H1 (cell line): ENCODE measurements at regions not wholly inside any gene's neighbourhood (a gene's known extent, or its start where the extent isn't known, plus 50 kb on each side); places are given as distances from the start of the nearest gene placed in this dataset.

Experiments used
- CTCF ChIA-PET: fragments of 300-600 bp; sonication (Branson Sonifier 250); formaldehyde crosslinking; loops from one replicate; lab custom pipeline; 2021; ENCODE audit not compliant: partially characterized antibody; lab: Charles Lee
- POLR2A ChIA-PET: fragments of 300-600 bp; sonication (Branson Sonifier 250); formaldehyde crosslinking; loops from one replicate; lab custom pipeline; 2021; ENCODE audit warnings: inconsistent platforms; ENCODE audit not compliant: partially characterized antibody; lab: Charles Lee
- DNase-seq, 2 experiments: peaks; one replicate each; pipeline versions ENCODE4 v3.0.0 to v3.0.0-alpha.2; 2010 to 2022; ENCODE audit warnings: low spot score in 2 of 2, low read depth in 1 of 2, mixed read lengths in 1 of 2
- FAIRE-seq: peaks from 2 replicates; lab custom pipeline; 2011; peaks lifted over from hg19 to GRCh38; lab: Jason Lieb, UNC
- H2AFZ ChIP-seq: 2 replicates; pipeline ENCODE4 v1.8.1; 2012; ENCODE audit warnings: low read length, inconsistent platforms
- H2AK5ac ChIP-seq: 2 replicates; pipeline ENCODE4 v1.6.1; 2013; ENCODE audit warnings: low read depth, low read length
- H2BK120ac ChIP-seq: replicated peaks from 2 replicates; pipeline ENCODE3; 2013; ENCODE audit warnings: low read depth, low read length, inconsistent platforms
- H2BK12ac ChIP-seq: 2 replicates; pipeline ENCODE4 v1.6.1; 2013; ENCODE audit warnings: low read depth, low read length
- H2BK15ac ChIP-seq: 2 replicates; pipeline ENCODE4 v1.6.1; 2013; ENCODE audit warnings: low read length
- H2BK20ac ChIP-seq: 2 replicates; pipeline ENCODE4 v1.6.1; 2013; ENCODE audit warnings: low read length
- H2BK5ac ChIP-seq: 2 replicates; pipeline ENCODE4 v1.6.1; 2013; ENCODE audit warnings: low read depth, low read length
- H3K14ac ChIP-seq: 2 replicates; pipeline ENCODE4 v1.6.1; 2013; ENCODE audit warnings: inconsistent platforms; ENCODE audit not compliant: insufficient read length
- H3K18ac ChIP-seq: 2 replicates; pipeline ENCODE4 v1.6.1; 2013; ENCODE audit warnings: low read length; ENCODE audit errors: extremely low read depth
- H3K23ac ChIP-seq: 2 replicates; pipeline ENCODE4 v1.6.1; 2013; ENCODE audit warnings: inconsistent platforms; ENCODE audit not compliant: insufficient read length
- H3K23me2 ChIP-seq: 2 replicates; pipeline ENCODE4 v1.6.1; 2013; ENCODE audit warnings: low read depth, low read length
- H3K27ac ChIP-seq: 2 replicates; pipeline ENCODE4 v1.6.1; 2011; ENCODE audit warnings: low read depth, low read length, inconsistent platforms
- H3K27me3 ChIP-seq, 4 experiments: replicated peaks in 1 of 4; 1 replicate in 1 of 4; 2 replicates in 3 of 4; pipeline versions ENCODE4 v1.6.1 to v1.8.1; 2011 to 2013; ENCODE audit warnings: low read length in 3 of 4, mild to moderate bottlenecking in 3 of 4, inconsistent platforms in 2 of 4, mixed read lengths in 2 of 4, moderate library complexity in 1 of 4; ENCODE audit not compliant: control insufficient read depth in 3 of 4, insufficient read depth in 3 of 4; ENCODE audit errors: extremely low read depth in 1 of 4
- H3K36me3 ChIP-seq, 4 experiments: 2 replicates each; pipeline versions ENCODE4 v1.6.1 to v1.8.1; 2011 to 2013; ENCODE audit warnings: mild to moderate bottlenecking in 4 of 4, low read length in 3 of 4, moderate library complexity in 2 of 4, control low read depth in 1 of 4, inconsistent platforms in 1 of 4; ENCODE audit not compliant: insufficient read depth in 4 of 4, control insufficient read depth in 2 of 4
- H3K4ac ChIP-seq: replicated peaks from 2 replicates; pipeline ENCODE3; 2013; ENCODE audit warnings: low read length, low read depth, mixed read lengths, inconsistent platforms; ENCODE audit not compliant: insufficient read length
- H3K4me1 ChIP-seq, 4 experiments: replicated peaks in 1 of 4; 1 replicate in 1 of 4; 2 replicates in 3 of 4; pipeline versions ENCODE4 v1.6.1 to v1.8.1; 2011 to 2013; ENCODE audit warnings: low read length in 3 of 4, inconsistent platforms in 2 of 4, mixed read lengths in 1 of 4; ENCODE audit not compliant: insufficient read depth in 4 of 4, control insufficient read depth in 3 of 4
- H3K4me2 ChIP-seq, 2 experiments: 2 replicates each; pipeline versions ENCODE4 v1.6.1 to v1.8.1; 2011 to 2013; ENCODE audit warnings: low read depth in 2 of 2, low read length in 2 of 2, control low read depth in 1 of 2, inconsistent platforms in 1 of 2, mild to moderate bottlenecking in 1 of 2; ENCODE audit not compliant: insufficient read depth in 1 of 2
- H3K4me3 ChIP-seq, 4 experiments: fragments of 200-600, 300-600 bp in 1 of 4; sonication (generic), shearing (Covaris generic), sonication (Bioruptor Twin) in 1 of 4; 2 replicates each; pipeline versions ENCODE4 v1.5.1 to v1.8.1; 2011 to 2016; ENCODE audit warnings: low read length in 4 of 4, low read depth in 3 of 4, control low read depth in 2 of 4, inconsistent platforms in 2 of 4, mild to moderate bottlenecking in 2 of 4, mixed read lengths in 1 of 4, moderate library complexity in 1 of 4; ENCODE audit not compliant: insufficient read depth in 2 of 4; ENCODE audit errors: extremely low read depth in 1 of 4
- H3K56ac ChIP-seq: replicated peaks from 2 replicates; pipeline ENCODE3; 2013; ENCODE audit warnings: low read depth, mild to moderate bottlenecking, mixed read lengths, low read length, inconsistent platforms; ENCODE audit not compliant: insufficient read length
- H3K79me1 ChIP-seq: 2 replicates; pipeline ENCODE4 v1.6.1; 2013; ENCODE audit warnings: low read depth, low read length, control low read depth
- H3K79me2 ChIP-seq, 2 experiments: 2 replicates each; pipeline versions ENCODE4 v1.6.1 to v1.8.1; 2012 to 2013; ENCODE audit warnings: low read length in 2 of 2, mild to moderate bottlenecking in 2 of 2, inconsistent platforms in 1 of 2; ENCODE audit not compliant: insufficient read depth in 2 of 2, control insufficient read depth in 1 of 2
- H3K9ac ChIP-seq, 4 experiments: replicated peaks in 1 of 4; 1 replicate in 1 of 4; 2 replicates in 3 of 4; pipeline versions ENCODE4 v1.6.1 to v1.8.1; 2011 to 2013; ENCODE audit warnings: low read depth in 3 of 4, low read length in 3 of 4, control low read depth in 2 of 4, mild to moderate bottlenecking in 2 of 4, moderate library complexity in 2 of 4, inconsistent platforms in 1 of 4; ENCODE audit errors: extremely low read depth in 1 of 4
- H3K9me3 ChIP-seq, 2 experiments: 2 replicates each; pipeline versions ENCODE4 v1.6.1 to v1.8.1; 2012 to 2013; ENCODE audit warnings: mild to moderate bottlenecking in 2 of 2, moderate library complexity in 2 of 2, control low read depth in 1 of 2, inconsistent platforms in 1 of 2, low read depth in 1 of 2, low read length in 1 of 2, mixed read lengths in 1 of 2; ENCODE audit not compliant: insufficient read depth in 2 of 2
- H4K20me1 ChIP-seq, 2 experiments: replicated peaks in 1 of 2; 2 replicates each; pipeline versions ENCODE3 to v1.8.1; 2011 to 2013; ENCODE audit warnings: inconsistent platforms in 2 of 2, low read length in 2 of 2, mild to moderate bottlenecking in 1 of 2; ENCODE audit not compliant: insufficient read depth in 2 of 2, control insufficient read depth in 1 of 2
- H4K5ac ChIP-seq: 2 replicates; pipeline ENCODE4 v1.6.1; 2013; ENCODE audit warnings: low read length, low read depth, mixed read lengths, inconsistent platforms; ENCODE audit not compliant: insufficient read length
- H4K8ac ChIP-seq: 2 replicates; pipeline ENCODE4 v1.8.0; 2013; ENCODE audit warnings: mild to moderate bottlenecking, moderate library complexity, low read length, inconsistent platforms; ENCODE audit not compliant: insufficient read depth; ENCODE audit errors: extremely low read depth
- H4K91ac ChIP-seq: replicated peaks from 2 replicates; pipeline ENCODE3; 2013; ENCODE audit warnings: low read length, mixed read lengths, inconsistent platforms; ENCODE audit not compliant: insufficient read length
- GABPA ChIP-seq: IDR thresholded peaks from 2 replicates; pipeline ENCODE4 v1.6.1; 2011; ENCODE audit warnings: mild to moderate bottlenecking, low read length, moderate library complexity, borderline replicate concordance; ENCODE audit not compliant: insufficient read depth
- JUN ChIP-seq: IDR thresholded peaks from 2 replicates; pipeline ENCODE4 v1.6.1; 2011; ENCODE audit warnings: low read depth, mild to moderate bottlenecking, improper control_type of control experiment, low read length
- NRF1 ChIP-seq: IDR thresholded peaks from 2 replicates; pipeline ENCODE4 v1.6.1; 2011; ENCODE audit warnings: mild to moderate bottlenecking, low read depth, low read length, improper control_type of control experiment
- TBP ChIP-seq: IDR thresholded peaks from 2 replicates; pipeline ENCODE4 v1.6.1; 2011; ENCODE audit warnings: low read depth, low read length, improper control_type of control experiment
- WGBS, 2 experiments: shearing (Covaris generic) in 1 of 2; methylation state at CpG; one replicate each; pipeline versions ENCODE4 v1.1.6 to v1.1.7; 2013 to 2015; ENCODE audit warnings: low lambda C conversion rate in 2 of 2, mixed read lengths in 2 of 2, inconsistent platforms in 1 of 2, low coverage in 1 of 2, missing lambda C conversion rate in 1 of 2; ENCODE audit not compliant: insufficient replicate concordance in 2 of 2, insufficient coverage in 1 of 2, insufficient read length in 1 of 2; ENCODE audit errors: extremely low coverage in 1 of 2, missing lambda C conversion rate in 1 of 2; 5-methylcytosine and 5-hydroxymethylcytosine counted together

DNA sequence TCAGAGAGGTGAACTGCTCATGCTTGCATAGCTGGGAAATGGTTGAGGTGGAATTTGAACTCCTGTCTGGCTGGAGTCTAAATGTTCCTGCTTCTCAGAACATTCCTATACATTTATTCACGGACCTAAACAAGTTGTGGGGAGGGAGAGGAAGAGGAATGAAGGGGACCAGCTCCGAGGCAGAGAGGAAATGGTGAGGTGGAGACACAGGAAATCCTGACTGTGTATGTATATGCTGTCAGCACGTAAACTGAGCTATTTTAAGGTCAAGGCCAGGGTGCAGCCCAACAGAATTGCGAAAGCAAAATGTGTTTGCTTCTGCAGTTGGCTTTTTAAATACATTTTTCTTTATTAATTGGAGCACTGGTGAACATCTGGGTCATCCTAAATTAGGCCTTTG is 74.1 kb upstream of the POMGNT2 start:
- H3K9ac ChIP-seq: no peak overlapping the region
- no peak overlapping the region for H2AFZ ChIP-seq
- H4K20me1 ChIP-seq: no peaks in the 10 kb centered on the region
- H3K56ac ChIP-seq: no peak overlapping the region
- no peaks in the 10 kb centered on the region for H3K36me3 ChIP-seq
- H3K79me1 ChIP-seq: no peaks in the 10 kb centered on the region
- H3K4me3 ChIP-seq: no peak overlapping the region
- no peak overlapping the region for H3K18ac ChIP-seq
- H4K5ac ChIP-seq: no peak overlapping the region
- no peak overlapping the region for H2BK20ac ChIP-seq
- H2BK5ac ChIP-seq: no peak overlapping the region
- no peak overlapping the region for H2BK15ac ChIP-seq
- H2BK12ac ChIP-seq: no peak overlapping the region
- WGBS, 2 experiments: 83% methylated on average over 4 of the region's 4 CpGs; no CpG with 5 or more reads in 1 of the 2 experiments
- H3K4ac ChIP-seq: no peak overlapping the region
- no peaks in the 10 kb centered on the region for H3K27me3 ChIP-seq
- ChIA-PET CTCF (interaction anchor here (0.9 to 1.6 kb wide), 3 partner anchors 13 to 218 kb away, joined by 3 to 4 read pairs (median 3); no protein-coding TSS in a partner anchor), POLR2A (no interaction called here)
- FAIRE-seq (no peak), DNase-seq (no peak)
- TF ChIP-seq TBP: no peak
- TF ChIP-seq JUN: no peak
- no peak for TF ChIP-seq GABPA
- no peak for TF ChIP-seq NRF1
- H3K4me1 ChIP-seq: no peaks in the 10 kb centered on the region; a peak in 1 of 7 replicates
- no peaks in the 10 kb centered on the region for H3K23me2 ChIP-seq
- no peak overlapping the region for H2BK120ac ChIP-seq
- no peaks in the 10 kb centered on the region for H3K9me3 ChIP-seq
- no peak overlapping the region for H3K4me2 ChIP-seq
- H2AK5ac ChIP-seq: no peak overlapping the region
- H4K8ac ChIP-seq: no peak overlapping the region
- no peak overlapping the region for H3K14ac ChIP-seq
- H3K27ac ChIP-seq: no peak overlapping the region
- no peak overlapping the region for H4K91ac ChIP-seq
- no peak overlapping the region for H3K23ac ChIP-seq
- H3K79me2 ChIP-seq: no peaks in the 10 kb centered on the region
